Skin of body (tissue), 1 donor: ENCODE measurements at regions not wholly inside any gene's neighbourhood (a gene's known extent, or its start where the extent isn't known, plus 50 kb on each side); places are given as distances from the start of the nearest gene placed in this dataset.
"Not testable (repeated sequence)": the region's sequence is repeated elsewhere in the genome, so short reads cannot be mapped to it uniquely, and the experiment has no call there.

Source experiments
- DNase-seq: peaks from one replicate; lab custom pipeline; 2025; lab: John Stamatoyannopoulos, UW

GRCh38 chr12:102728506-102729242 lies 188.4 kb downstream of the PAH start:
- no peak for DNase-seq

- no peak for DNase-seq
These were observed 190.4 kb downstream of the PAH start for GRCh38 chr12:102726686-102727085.

- no peak for DNase-seq
These were observed 194.9 kb downstream of the PAH start for GRCh38 chr12:102722147-102722546.

- DNase-seq = no peak
These were observed 208.9 kb downstream of the PAH start for GRCh38 chr12:102708108-102708507.

- DNase-seq = no peak
These were observed 214.5 kb downstream of the PAH start for GRCh38 chr12:102702447-102703114.

GRCh38 chr12:102696045-102696444 lies 215.7 kb upstream of the IGF1 start:
- DNase-seq = no peak

GRCh38 chr12:102694903-102695302 lies 214.5 kb upstream of the IGF1 start:
- no peak for DNase-seq

- no peak for DNase-seq
These were observed 211.6 kb upstream of the IGF1 start for GRCh38 chr12:102691773-102692555.

- DNase-seq = no peak
These were observed 209.9 kb upstream of the IGF1 start for GRCh38 chr12:102690253-102690652.

- DNase-seq = no peak
These were observed 209.3 kb upstream of the IGF1 start for GRCh38 chr12:102689701-102690100.

GRCh38 chr12:102687523-102687922 lies 207.2 kb upstream of the IGF1 start:
- no peak for DNase-seq

- no peak for DNase-seq
These were observed 205.5 kb upstream of the IGF1 start for GRCh38 chr12:102685841-102686240.

GRCh38 chr12:102685172-102685571 lies 204.8 kb upstream of the IGF1 start:
- DNase-seq = no peak

- DNase-seq = no peak
These were observed 202.3 kb upstream of the IGF1 start for GRCh38 chr12:102682366-102683289.

GRCh38 chr12:102681747-102682146 lies 201.4 kb upstream of the IGF1 start:
- DNase-seq = no peak

GRCh38 chr12:102681309-102681708 lies 200.9 kb upstream of the IGF1 start:
- no peak for DNase-seq

GRCh38 chr12:102680304-102680703 lies 199.9 kb upstream of the IGF1 start:
- no peak for DNase-seq

GRCh38 chr12:102676812-102677211 lies 196.4 kb upstream of the IGF1 start:
- no peak for DNase-seq

GRCh38 chr12:102675672-102676071 lies 195.3 kb upstream of the IGF1 start:
- DNase-seq = no peak

GRCh38 chr12:102673606-102674005 lies 193.2 kb upstream of the IGF1 start:
- no peak for DNase-seq

GRCh38 chr12:102672212-102672611 lies 191.8 kb upstream of the IGF1 start:
- DNase-seq = not testable (repeated sequence)
